HL-60/S4 (cell line): ENCODE measurements at regions not wholly inside any gene's neighbourhood (a gene's known extent, or its start where the extent isn't known, plus 50 kb on each side); places are given as distances from the start of the nearest gene placed in this dataset.

ENCODE experiments used
- in situ Hi-C: fragments of 300-500 bp; cut with MboI; formaldehyde crosslinking; loops from 2 replicates; pipeline ENCODE4 v1.14.3; 2022; ENCODE audit warnings: low sequenced_read_pairs

DNA sequence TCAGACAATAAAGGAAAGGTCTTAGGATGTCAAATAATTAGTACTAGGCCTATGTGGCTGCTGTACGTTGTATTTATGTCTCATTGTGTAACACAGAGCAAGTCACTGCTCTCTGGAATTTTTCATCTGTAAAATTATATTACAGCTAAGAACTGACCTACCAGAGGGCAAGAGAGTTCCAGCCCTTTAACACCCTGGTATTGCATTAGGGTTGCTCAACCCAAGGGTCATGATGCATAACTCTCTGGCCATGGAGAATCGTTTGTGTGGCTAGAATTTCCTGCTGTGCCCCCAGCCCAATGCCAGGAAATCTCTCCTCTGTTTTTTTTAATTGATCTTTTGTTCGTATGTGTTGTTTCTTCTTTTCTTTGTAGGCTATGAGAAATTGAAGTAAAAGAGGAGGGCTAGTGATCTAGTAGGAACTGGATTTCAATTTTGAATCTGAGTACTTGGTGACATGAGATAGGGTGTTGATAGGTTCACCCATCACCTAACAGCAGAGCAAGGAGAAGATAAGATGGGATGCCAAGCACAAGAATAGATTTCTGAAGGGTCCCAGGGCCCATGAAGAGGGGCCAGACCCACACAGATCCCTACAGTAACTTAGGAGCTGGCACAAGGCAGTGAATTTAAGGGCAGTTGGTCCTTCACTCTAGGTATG lies 571.2 kb upstream of the TNP1 start:
- in situ Hi-C loops: no loop called here

- in situ Hi-C loops: no loop called here
These were observed 570.2 kb upstream of the TNP1 start for GRCh38 chr2:217429981-217430500.

- in situ Hi-C loops: no loop called here
These were observed 562.0 kb upstream of the TNP1 start for GRCh38 chr2:217421834-217422233.

- in situ Hi-C loops: no loop called here
These were observed 561.0 kb upstream of the TNP1 start for GRCh38 chr2:217420854-217421253.

- in situ Hi-C loops: no loop called here
These were observed 559.3 kb upstream of the TNP1 start for GRCh38 chr2:217419055-217419671.

- in situ Hi-C loops: no loop called here
These were observed 558.7 kb upstream of the TNP1 start for GRCh38 chr2:217418544-217418943.

GRCh38 chr2:217418090-217418489 lies 558.2 kb upstream of the TNP1 start:
- in situ Hi-C loops: no loop called here

GRCh38 chr2:217417536-217417935 lies 557.7 kb upstream of the TNP1 start:
- in situ Hi-C loops: no loop called here

GRCh38 chr2:217415316-217415715 lies 555.5 kb upstream of the TNP1 start:
- in situ Hi-C loops: no loop called here

GRCh38 chr2:217414429-217414828 lies 554.6 kb upstream of the TNP1 start:
- in situ Hi-C loops: no loop called here

GRCh38 chr2:217413193-217413592 lies 553.3 kb upstream of the TNP1 start:
- in situ Hi-C loops: no loop called here

- in situ Hi-C loops: no loop called here
These were observed 552.9 kb upstream of the TNP1 start for GRCh38 chr2:217412721-217413120.

DNA sequence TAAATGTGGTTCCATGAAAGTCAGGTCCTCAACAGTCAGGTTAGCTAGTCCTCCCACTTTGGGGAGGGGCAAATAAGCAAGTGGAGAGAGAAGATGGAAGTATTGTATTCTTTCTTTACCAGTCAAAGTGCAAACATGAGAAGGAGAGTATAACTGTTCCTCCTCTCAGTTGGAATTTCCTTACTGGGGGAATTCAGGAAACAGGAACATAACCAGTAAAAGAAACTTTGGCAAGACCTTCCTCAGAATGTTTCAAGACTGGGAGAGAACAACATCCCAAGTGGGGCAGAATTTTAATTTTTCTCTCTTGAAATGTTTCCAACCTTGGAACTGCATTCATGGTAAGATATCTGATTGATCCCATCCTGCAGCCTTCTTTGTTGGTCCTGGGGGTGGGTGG lies 552.4 kb upstream of the TNP1 start:
- in situ Hi-C loops: no loop called here

GRCh38 chr2:217410681-217410960 lies 550.8 kb upstream of the TNP1 start:
- in situ Hi-C loops: no loop called here

DNA sequence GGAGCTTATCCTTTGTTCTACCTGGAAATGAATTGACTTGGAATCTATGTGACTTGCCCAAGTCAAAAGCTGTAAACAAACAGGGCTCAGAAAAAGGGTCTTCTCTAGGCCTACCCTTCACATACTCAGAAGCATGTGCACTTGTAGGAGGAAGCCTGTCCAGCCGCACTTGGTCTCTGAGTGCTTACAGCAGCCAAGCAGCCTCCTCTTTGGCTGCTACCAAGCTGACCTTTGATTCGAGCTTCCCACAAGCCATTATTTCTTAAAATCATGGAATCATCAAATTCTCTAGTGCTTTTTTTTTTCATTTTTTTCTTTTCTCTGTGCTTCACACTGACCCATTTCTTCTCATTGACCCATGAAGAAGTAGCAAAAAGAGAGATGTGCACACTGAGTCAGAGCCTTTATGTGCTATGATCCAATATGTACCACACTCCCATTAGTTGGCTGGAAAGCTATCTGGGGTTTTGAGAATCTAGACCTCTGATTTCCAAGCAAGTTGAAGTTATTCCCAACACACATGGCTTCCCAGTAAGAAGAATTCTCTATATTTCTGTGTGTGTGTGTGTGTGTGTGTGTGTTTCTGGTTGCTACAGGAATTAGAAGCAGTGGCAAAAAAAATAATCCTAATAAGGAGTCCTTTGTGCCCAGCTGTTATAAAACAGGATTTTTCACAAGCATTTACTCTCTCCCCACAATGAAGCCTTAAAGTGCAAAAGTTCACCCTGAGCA lies 550.3 kb upstream of the TNP1 start:
- in situ Hi-C loops: no loop called here

- in situ Hi-C loops: no loop called here
These were observed 547.5 kb upstream of the TNP1 start for GRCh38 chr2:217407362-217407761.

- in situ Hi-C loops: no loop called here
These were observed 544.4 kb upstream of the TNP1 start for GRCh38 chr2:217404236-217404760.

- in situ Hi-C loops: no loop called here
These were observed 543.0 kb upstream of the TNP1 start for GRCh38 chr2:217402761-217403383.

- in situ Hi-C loops: no loop called here
These were observed 542.3 kb upstream of the TNP1 start for GRCh38 chr2:217402144-217402543.

DNA sequence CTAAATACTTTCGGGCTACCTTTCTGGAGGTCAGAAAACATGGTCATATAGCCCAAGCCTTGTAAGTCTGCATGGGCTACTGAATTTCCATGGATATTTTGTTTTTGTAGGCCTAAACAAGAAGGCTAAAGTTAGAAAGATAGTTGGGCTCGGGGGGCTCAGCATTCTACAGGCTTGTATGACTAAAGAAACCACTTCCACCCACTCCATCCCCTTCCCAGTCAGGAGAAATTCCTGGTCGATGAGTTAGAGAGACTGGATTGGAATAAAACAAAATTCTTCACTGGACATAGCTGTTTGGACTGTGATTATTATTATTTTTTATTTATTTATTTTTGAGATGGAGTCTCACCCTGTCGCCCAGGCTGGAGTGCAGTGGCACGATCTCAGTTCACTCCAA lies 539.4 kb upstream of the TNP1 start:
- in situ Hi-C loops: no loop called here

DNA sequence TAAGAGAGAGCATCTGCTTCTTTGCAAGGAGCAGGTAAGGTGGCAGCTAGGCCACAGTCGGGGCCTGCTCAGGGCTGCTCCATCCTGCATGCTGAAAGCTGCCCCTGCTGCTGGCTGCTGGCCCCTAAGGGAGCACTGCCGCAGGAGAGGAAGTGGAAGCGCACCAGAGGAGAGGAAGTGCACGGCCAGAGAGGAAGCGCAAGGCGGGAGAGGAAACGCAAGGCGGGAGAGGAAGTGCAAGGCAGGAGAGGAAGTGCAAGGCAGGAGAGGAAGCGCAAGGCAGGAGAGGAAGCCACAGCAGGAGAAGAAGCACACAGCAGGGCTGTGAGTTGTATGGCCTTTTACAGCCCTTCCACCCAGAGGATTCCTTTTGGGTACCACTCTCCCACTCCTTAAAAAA lies 539.0 kb upstream of the TNP1 start:
- in situ Hi-C loops: no loop called here

- in situ Hi-C loops: no loop called here
These were observed 538.2 kb upstream of the TNP1 start for GRCh38 chr2:217398101-217398500.
